D721Med (cell line): ENCODE measurements at regions not wholly inside any gene's neighbourhood (a gene's known extent, or its start where the extent isn't known, plus 50 kb on each side); places are given as distances from the start of the nearest gene placed in this dataset.

Experiments
- DNase-seq: peaks from one replicate; pipeline ENCODE4 v3.0.0; 2011; ENCODE audit warnings: low spot score; ENCODE audit not compliant: insufficient read length
- FAIRE-seq: peaks from 2 replicates; lab custom pipeline; 2011; peaks lifted over from hg19 to GRCh38; lab: Jason Lieb, UNC
- CTCF ChIP-seq: IDR thresholded peaks from 2 replicates; pipeline ENCODE4 v1.5.1; 2012; ENCODE audit warnings: mild to moderate bottlenecking, control low read depth; ENCODE audit not compliant: insufficient read depth; ENCODE audit errors: missing control alignments

GRCh38 chr6:19535351-19535750 is 301.8 kb upstream of the ID4 start:
- FAIRE-seq (no peak), DNase-seq (no peak)
- no peak for TF ChIP-seq CTCF

- no peak for DNase-seq
- TF ChIP-seq CTCF: no peak
- FAIRE-seq: no peak
These were observed 300.3 kb upstream of the ID4 start for GRCh38 chr6:19536838-19537237.

GRCh38 chr6:19538096-19538495 is 299.1 kb upstream of the ID4 start:
- FAIRE-seq (no peak), DNase-seq (no peak)
- no peak for TF ChIP-seq CTCF

- FAIRE-seq: no peak
- no peak for DNase-seq
- no peak for TF ChIP-seq CTCF
These were observed 289.7 kb upstream of the ID4 start for GRCh38 chr6:19547507-19547906.

- no peak for FAIRE-seq
- DNase-seq: no peak
- no peak for TF ChIP-seq CTCF
These were observed 288.1 kb upstream of the ID4 start for GRCh38 chr6:19549109-19549508.

GRCh38 chr6:19550380-19550779 is 286.8 kb upstream of the ID4 start:
- TF ChIP-seq CTCF: no peak
- DNase-seq: no peak
- no peak for FAIRE-seq

- no peak for FAIRE-seq
- no peak for TF ChIP-seq CTCF
These were observed 285.6 kb upstream of the ID4 start for GRCh38 chr6:19551611-19552010.

More at GRCh38 chr6:19551611-19552010, 285.6 kb upstream of the ID4 start:
- no peak for DNase-seq
